Hepatocyte (in vitro differentiated cells): ENCODE measurements at regions not wholly inside any gene's neighbourhood (a gene's known extent, or its start where the extent isn't known, plus 50 kb on each side); places are given as distances from the start of the nearest gene placed in this dataset.

Experiments used
- CTCF ChIP-seq: fragments of 200-600 bp; sonication (generic); IDR thresholded peaks from 2 replicates; pipeline ENCODE4 v1.5.1; 2016; ENCODE audit warnings: antibody characterized with exemption, mild to moderate bottlenecking; ENCODE audit not compliant: poor library complexity
- EZH2 ChIP-seq: fragments of 200-600 bp; sonication (generic); IDR thresholded peaks from 2 replicates; pipeline ENCODE4 v1.6.1; 2016; ENCODE audit warnings: antibody characterized with exemption, mild to moderate bottlenecking, borderline replicate concordance
- EZH2phosphoT487 ChIP-seq: fragments of 200-600 bp; sonication (generic); IDR thresholded peaks from one replicate; pipeline ENCODE4 v1.6.1; 2018; ENCODE audit warnings: antibody characterized with exemption, mild to moderate bottlenecking, low read depth, moderate library complexity; ENCODE audit not compliant: unreplicated experiment, severe bottlenecking

GRCh38 chr1:181310560-181310959, 172.8 kb upstream of the CACNA1E start:
- TF ChIP-seq CTCF (no peak), EZH2 (no peak), EZH2phosphoT487 (no peak)
